KOPT-K1 (cell line): ENCODE measurements at regions not wholly inside any gene's neighbourhood (a gene's known extent, or its start where the extent isn't known, plus 50 kb on each side); places are given as distances from the start of the nearest gene placed in this dataset.

Experiments used
- H3K27ac ChIP-seq: fragments of 200-600 bp; sonication (generic); 2 replicates; pipeline ENCODE4 v1.5.1; 2016; ENCODE audit warnings: antibody characterized with exemption, mild to moderate bottlenecking, low read depth, low read length; ENCODE audit not compliant: poor library complexity, severe bottlenecking
- H3K36me3 ChIP-seq: fragments of 200-600 bp; sonication (generic); 2 replicates; pipeline ENCODE4 v1.5.1; 2017; ENCODE audit warnings: antibody characterized with exemption, mild to moderate bottlenecking, low read length, moderate library complexity; ENCODE audit not compliant: insufficient read depth
- H3K9me3 ChIP-seq: fragments of 200-600 bp; sonication (generic); 2 replicates; pipeline ENCODE4 v1.5.1; 2017; ENCODE audit warnings: antibody characterized with exemption, low read length, mild to moderate bottlenecking; ENCODE audit not compliant: insufficient read depth, poor library complexity, severe bottlenecking

DNA sequence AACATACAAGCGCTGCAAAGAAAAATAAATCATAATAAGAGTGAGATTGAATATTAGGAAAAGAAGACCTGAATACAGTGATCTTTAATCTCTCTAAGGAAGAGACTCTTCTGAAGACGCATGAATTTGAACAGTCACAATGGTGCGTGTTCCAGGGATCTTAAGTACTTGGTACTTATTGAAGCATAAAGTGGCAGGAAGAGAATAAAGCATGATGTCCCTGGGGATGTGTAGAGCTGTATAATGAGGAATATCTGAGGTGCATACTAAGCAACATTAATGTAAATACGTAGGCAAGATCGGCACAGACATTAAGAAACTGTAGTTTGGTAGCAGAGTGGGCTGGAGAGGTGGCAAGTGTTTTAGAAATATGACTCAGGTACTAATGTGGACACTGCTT, 246.2 kb upstream of the MCTP2 start:
- H3K36me3 ChIP-seq: no peaks in the 10 kb centered on the region
- no peak overlapping the region for H3K27ac ChIP-seq
- H3K9me3 ChIP-seq: no peaks in the 10 kb centered on the region

GRCh38 chr15:93983526-93983925, 247.8 kb upstream of the MCTP2 start:
- no peaks in the 10 kb centered on the region for H3K9me3 ChIP-seq
- no peak overlapping the region for H3K27ac ChIP-seq
- no peaks in the 10 kb centered on the region for H3K36me3 ChIP-seq

- H3K9me3 ChIP-seq: no peaks in the 10 kb centered on the region
- H3K36me3 ChIP-seq: no peaks in the 10 kb centered on the region
- H3K27ac ChIP-seq: no peak overlapping the region
Observed at GRCh38 chr15:93982226-93982727, 249.1 kb upstream of the MCTP2 start.

DNA sequence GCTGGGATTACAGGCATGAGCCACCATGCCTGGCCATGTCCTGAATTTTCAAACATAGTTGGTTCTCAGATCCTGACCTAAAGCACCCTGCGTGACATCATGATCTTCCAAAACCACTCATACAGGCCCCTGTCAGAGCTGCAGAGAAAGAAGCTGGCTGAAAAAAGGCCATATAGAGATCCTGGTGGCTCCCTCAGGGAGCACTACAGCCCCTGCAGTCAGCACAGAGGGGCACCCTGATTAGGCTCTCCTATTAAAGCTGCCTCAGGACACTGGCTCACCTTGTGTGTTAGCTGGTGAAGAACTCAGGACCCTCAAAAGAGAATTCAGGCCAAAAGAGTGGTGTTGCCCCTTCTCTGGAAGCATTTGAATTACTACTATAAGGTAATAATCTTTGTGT, 249.7 kb upstream of the MCTP2 start:
- Histone ChIP-seq H3K9me3 (no peaks in the 10 kb centered on the region), H3K27ac (no peak overlapping the region), H3K36me3 (no peaks in the 10 kb centered on the region)

GRCh38 chr15:93980261-93980911, 251.0 kb upstream of the MCTP2 start:
- Histone ChIP-seq H3K27ac (no peak overlapping the region), H3K36me3 (no peaks in the 10 kb centered on the region), H3K9me3 (no peaks in the 10 kb centered on the region)

DNA sequence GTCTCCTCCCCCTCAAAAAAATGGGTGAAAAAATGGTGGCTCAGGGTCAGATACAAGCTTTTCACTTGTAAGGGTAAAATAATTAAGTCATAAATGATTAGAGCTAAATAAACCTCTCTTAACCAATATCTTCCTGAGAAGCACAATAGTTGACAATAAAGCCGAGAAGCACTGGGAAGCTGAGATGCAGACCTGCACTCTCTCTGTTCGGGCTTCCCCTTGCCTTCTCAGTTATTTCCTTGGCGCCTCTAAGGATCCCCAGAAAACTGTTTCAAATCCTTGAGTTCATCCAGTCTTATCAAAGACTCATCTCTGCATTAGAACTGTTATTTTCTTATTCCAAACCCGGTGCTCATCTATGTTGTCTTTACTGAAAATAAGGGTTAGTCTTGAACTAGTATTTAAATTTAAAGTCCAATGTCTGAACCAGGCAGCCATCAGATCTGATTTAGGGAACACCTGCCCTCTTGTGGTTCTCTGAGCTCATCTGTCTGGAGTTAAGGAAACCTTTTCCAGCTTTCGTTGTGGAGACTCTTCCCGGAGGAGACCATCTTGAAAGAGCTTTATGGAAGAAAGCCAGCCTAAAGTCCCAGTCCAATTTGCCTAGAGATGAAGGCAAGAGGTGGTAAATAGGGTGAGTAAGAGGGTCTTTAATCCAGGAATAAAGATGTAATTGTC, 256.4 kb upstream of the MCTP2 start:
- Histone ChIP-seq H3K27ac (no peak overlapping the region), H3K36me3 (no peaks in the 10 kb centered on the region), H3K9me3 (no peaks in the 10 kb centered on the region)

GRCh38 chr15:93973287-93973686, 258.1 kb upstream of the MCTP2 start:
- no peak overlapping the region for H3K27ac ChIP-seq
- H3K9me3 ChIP-seq: no peaks in the 10 kb centered on the region
- no peaks in the 10 kb centered on the region for H3K36me3 ChIP-seq

- H3K9me3 ChIP-seq: no peaks in the 10 kb centered on the region
- H3K27ac ChIP-seq: no peak overlapping the region
Observed at GRCh38 chr15:93968773-93969172, 262.6 kb upstream of the MCTP2 start.

DNA sequence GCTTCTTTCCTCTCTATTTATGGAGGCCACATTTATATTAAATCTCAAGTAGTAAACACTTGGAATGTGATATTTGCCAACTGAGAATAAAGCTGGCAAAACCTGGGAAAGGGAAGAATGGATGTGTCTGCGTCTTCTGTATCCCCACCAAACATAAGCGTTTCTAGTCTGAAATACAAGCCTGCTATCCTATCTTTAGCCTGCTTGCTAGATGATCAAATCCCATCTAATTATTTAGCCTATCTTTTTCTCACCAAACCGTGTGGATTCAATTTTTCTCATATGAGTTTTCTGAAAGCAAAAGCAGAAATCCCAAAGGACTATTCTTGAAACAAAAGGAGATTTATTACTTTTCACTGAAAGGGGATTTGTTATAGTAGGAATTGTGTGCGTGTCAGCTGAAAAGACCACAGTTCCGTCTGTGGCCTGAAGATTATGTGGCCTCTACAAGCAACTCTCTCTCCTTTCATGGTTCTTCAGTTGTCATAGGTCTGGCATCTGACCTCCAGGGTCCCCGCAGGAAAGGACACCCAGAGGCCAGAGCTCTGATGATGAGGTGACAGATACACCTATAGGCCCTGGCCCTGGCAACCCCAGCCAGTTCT, 266.0 kb upstream of the MCTP2 start:
- no peak overlapping the region for H3K27ac ChIP-seq
- H3K9me3 ChIP-seq: no peaks in the 10 kb centered on the region
- H3K36me3 ChIP-seq: no peaks in the 10 kb centered on the region

More at GRCh38 chr15:93968773-93969172, 262.6 kb upstream of the MCTP2 start:
- no peaks in the 10 kb centered on the region for H3K36me3 ChIP-seq

- Histone ChIP-seq H3K9me3 (no peaks in the 10 kb centered on the region), H3K27ac (no peak overlapping the region), H3K36me3 (no peaks in the 10 kb centered on the region)
Observed at GRCh38 chr15:93954985-93955571, 276.3 kb upstream of the MCTP2 start.

DNA sequence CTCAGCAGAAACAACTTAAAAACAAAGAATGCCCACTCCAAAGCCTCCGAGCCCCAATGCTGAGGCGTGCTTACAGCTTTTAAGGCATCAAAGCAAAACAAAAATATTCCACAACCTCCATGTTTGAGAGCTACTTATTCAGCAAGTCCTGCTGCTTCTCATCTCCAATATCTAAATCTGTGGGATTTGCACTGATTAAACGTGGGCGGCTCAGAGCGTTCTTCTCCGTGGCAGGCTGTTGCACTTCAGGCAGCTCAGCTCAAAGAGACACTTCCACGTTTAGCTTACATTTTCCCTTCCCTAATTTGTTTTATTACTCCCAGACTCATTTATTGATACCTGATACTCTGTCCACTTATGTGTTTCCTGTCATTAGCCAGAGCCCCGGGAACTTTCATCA, 282.6 kb upstream of the MCTP2 start:
- H3K27ac ChIP-seq: no peak overlapping the region
- H3K36me3 ChIP-seq: no peaks in the 10 kb centered on the region
- H3K9me3 ChIP-seq: no peaks in the 10 kb centered on the region

GRCh38 chr15:93943586-93943985, 287.8 kb upstream of the MCTP2 start:
- Histone ChIP-seq H3K27ac (no peak overlapping the region), H3K36me3 (no peaks in the 10 kb centered on the region), H3K9me3 (no peaks in the 10 kb centered on the region)

- Histone ChIP-seq H3K36me3 (no peaks in the 10 kb centered on the region), H3K9me3 (no peaks in the 10 kb centered on the region), H3K27ac (no peak overlapping the region)
Observed at GRCh38 chr15:93942269-93942694, 289.1 kb upstream of the MCTP2 start.

GRCh38 chr15:93941697-93942096, 289.7 kb upstream of the MCTP2 start:
- H3K27ac ChIP-seq: no peak overlapping the region
- no peaks in the 10 kb centered on the region for H3K9me3 ChIP-seq
- no peaks in the 10 kb centered on the region for H3K36me3 ChIP-seq

GRCh38 chr15:93940226-93940625, 291.1 kb upstream of the MCTP2 start:
- Histone ChIP-seq H3K9me3 (no peaks in the 10 kb centered on the region), H3K27ac (no peak overlapping the region), H3K36me3 (no peaks in the 10 kb centered on the region)
